HPDE6-E6E7 (cell line): ENCODE measurements at regions not wholly inside any gene's neighbourhood (a gene's known extent, or its start where the extent isn't known, plus 50 kb on each side); places are given as distances from the start of the nearest gene placed in this dataset.
"Not testable (repeated sequence)": the region's sequence is repeated elsewhere in the genome, so short reads cannot be mapped to it uniquely, and the experiment has no call there.

Experiments used
- DNase-seq: peaks from one replicate; pipeline ENCODE4 v3.0.0; 2011; ENCODE audit warnings: missing footprints; ENCODE audit errors: extremely low spot score

DNA sequence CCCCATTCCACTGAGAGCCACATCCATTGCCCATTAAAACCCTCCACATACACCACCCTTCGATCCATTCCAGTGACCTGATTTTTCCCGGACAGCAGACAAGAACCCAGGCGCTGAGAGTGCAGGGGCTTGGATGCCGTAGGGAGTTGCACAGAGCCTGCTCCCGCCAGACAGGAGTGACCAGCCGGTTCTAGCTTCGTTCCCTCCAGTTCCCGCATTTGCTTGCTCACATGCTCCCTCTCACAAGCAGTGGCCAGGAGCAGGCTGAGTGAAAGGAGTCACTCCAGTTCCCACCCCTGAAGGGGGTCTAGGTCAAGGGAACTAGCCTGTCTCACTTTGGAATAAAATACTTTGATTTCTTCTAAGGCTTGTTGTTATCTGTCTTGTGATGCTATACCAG lies 119.5 kb downstream of the SKIDA1 start:
- no peak for DNase-seq

DNA sequence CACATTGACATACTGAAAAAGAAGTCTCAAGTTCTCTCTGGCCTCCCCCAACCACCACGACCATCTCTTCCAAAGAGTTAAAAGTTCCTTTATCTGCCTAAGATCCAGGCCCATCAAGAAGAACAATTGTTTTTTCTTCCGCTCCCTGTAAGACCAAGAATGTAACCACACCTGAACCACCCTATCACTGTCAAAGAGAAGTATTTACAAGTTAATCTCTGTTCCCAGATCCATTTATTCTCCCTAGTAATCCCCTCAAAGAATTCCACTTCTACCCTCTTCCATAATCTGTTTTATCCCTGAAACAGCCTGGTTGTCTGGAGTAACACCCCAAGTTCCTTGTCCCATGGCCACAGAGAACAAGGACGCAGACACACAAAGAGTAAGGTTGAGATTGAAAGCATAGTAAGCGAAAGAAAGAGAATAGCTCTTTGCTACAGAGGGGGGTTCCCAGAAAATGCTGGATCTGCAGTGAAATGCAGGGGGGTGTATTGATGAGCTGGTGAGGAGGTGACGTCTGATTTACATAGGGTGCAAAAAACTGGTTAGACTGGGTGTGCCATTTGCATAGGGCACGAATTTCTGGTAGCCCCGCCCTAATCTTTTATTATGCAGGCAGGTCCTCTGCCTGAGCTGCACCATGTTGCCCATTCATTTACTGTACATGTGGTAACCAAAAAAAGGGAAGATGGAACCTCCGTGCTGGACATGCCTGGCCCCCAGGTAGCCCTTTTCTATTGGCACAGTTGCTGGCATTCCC lies 122.0 kb downstream of the SKIDA1 start:
- no peak for DNase-seq

DNA sequence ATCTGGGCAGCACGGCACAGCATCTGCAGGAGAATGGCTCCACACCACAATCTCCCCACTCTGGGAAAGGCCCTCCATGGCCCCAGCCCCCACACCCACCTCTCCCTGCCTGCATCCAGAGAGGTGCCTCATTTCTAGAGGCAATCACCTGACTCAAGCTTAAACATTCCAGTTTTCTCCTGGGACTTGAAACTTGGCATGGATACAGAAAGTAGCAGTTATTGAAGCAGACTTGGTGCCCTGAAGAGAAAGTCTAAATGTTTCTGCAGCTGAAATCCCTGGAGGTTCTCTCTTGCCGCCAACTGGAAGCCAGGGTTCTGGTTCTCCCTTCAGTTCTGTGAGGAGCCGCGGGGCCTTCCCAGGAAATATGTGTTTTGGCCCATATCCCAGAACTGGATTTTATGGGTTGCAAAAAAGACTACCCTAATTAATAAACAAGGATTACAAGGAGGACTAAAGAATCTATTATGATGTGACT lies 122.8 kb downstream of the SKIDA1 start:
- DNase-seq: no peak

DNA sequence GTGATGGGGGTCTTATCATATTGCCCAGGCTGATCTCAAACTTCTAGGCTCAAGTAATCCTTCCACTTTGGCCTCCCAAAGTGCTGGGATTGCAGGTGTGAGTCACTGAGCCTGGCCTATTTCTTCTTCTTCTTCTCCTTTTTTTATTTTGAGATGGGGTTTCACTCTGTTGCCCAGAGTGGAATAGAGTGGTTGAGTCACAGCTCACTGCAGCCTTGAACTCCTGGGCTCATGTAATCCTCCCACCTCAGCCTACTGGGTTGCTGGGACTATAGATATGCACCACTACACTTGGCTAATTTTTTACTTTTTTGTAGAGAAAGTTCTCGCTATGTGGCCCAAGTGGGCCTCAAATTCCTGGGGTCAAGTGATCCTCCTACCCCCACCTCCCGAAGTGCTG lies 124.3 kb downstream of the SKIDA1 start:
- DNase-seq: no peak

DNA sequence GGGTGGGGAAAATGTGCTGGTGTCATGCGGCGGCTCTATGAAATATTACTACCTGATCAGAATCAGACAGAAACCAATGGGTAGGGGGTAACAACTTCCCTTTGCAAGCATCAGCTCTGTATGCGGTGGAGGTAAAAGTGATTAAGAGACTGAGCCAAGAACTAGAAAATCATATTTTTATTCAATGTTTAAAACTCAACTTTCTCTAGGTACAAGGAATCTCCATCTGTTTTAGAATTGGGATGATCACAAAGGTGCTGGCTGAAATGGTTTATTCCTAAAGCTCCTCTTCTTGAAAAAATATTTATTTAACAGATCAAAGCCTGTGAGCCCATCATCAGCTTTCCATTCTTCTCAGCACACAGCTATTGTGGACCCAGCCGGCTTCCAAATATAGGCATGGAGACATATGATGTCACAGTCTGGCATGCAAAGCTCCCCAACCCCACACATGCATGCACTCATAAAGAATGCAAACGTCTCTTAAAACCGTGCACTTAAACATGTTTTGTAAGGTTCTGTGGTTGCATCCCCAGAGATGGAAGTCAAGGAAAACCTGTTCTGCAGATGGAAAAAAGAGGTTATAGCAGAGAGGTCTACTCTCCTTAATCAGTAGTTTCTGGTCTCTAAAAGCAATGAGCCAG lies 126.0 kb downstream of the SKIDA1 start:
- DNase-seq: peak; percentile 22

DNA sequence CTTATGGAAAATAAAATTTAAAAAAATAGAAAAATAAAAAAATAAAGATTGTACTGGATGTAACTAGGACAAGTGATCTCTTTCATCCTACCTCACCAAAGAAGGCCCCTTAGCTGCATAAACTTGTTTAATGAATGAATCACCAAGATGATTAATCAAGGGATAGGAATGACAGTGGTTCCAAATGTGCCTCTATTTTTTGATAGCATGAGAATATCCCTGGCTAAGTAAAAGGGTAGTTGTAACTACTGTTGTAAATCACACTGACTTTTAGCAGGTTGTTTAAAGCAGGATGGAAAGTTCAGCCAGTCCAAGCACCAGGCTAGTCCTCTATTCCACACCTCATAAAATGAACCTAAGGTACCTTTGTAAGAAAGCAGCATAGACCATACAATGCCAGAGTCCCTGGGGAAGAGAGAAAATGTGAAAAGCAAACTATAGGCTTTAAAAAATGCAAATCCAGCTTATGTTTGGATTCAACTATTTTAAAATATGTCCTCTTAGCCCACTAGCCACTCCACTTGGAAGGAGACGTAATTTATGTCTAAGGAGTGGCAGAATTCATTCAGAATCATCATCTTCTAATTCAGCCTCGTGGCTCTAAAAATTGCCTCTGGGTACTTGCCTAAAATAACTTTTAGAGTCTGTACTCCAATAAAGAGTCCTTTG lies 126.8 kb downstream of the SKIDA1 start:
- peak; percentile 26 for DNase-seq

DNA sequence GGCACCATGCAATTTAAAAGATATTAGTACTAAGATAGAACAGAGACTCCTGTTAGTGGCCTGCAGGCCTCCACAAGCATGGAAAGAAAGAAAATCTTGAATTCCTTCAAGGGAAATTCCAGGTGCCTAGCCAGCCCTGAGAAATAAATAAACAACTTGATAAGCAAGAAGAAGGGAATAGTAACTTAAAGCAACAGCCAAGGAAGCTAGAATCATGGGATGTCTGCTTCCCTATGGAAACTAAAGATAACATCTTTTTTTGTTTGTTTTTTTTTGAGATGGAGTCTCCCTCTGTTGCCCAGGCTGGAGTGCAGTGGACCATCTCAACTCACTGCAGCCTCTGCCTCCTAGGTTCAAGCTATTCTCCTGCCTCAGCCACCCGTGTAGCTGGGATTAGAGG lies 128.6 kb downstream of the SKIDA1 start:
- no peak for DNase-seq

DNA sequence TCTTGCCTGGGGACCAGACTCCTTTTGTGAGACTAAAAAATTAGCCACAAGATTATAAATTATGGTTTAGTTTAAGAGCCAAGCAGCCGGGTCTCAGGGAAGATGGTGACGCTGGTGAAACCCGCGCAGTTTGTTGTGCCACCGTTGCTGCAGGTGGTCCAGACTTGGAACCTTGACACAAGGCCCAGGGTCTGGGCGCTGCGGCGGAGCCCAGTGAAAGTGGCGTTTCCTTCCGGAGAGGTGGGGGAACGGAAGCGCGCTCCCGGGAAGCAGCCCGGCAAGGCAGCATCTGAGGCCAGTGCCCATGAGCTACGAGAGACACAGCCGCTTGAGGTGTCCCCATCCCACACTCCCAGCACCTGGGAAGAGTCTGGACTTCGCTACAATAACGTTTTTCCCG lies 131.6 kb downstream of the SKIDA1 start:
- DNase-seq: no peak

DNA sequence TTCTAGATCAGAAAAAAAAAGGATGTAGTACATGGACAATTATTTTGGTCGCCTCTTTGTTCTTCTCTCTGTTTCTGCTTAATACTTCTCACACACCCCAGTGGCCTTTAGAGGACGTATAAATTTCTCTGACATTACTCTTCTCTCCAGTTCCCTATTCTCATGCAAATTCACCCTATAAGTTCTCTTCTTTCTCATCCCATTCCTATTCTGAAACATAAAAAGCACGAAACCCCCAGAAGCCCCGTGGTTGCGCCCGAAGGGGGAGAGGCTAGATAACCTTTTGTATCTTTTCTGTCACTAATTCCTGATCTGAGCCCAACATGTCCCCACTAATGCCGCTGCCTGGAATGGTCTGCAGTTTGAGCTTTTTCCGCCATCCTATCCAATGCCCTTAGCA lies 136.9 kb downstream of the SKIDA1 start:
- DNase-seq: no peak

DNA sequence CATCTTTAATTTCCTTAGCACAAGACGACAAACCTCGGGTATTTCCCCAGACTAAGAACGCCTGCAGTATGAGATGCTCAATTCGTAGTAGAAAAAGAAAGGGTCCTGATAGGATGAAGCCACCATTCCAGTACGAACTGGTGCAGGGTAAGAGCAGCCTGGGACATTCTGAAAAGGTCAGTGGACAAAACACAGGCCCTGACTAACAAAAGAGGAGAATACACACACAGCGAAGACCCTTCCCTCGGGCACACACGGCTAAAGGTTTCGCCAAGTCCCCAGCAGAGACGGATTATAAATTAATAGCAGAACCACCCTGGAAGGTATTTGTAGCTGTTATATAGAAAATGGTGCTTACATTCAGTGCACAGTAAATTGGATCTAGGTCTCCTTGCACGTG lies 137.6 kb downstream of the SKIDA1 start:
- no peak for DNase-seq

DNA sequence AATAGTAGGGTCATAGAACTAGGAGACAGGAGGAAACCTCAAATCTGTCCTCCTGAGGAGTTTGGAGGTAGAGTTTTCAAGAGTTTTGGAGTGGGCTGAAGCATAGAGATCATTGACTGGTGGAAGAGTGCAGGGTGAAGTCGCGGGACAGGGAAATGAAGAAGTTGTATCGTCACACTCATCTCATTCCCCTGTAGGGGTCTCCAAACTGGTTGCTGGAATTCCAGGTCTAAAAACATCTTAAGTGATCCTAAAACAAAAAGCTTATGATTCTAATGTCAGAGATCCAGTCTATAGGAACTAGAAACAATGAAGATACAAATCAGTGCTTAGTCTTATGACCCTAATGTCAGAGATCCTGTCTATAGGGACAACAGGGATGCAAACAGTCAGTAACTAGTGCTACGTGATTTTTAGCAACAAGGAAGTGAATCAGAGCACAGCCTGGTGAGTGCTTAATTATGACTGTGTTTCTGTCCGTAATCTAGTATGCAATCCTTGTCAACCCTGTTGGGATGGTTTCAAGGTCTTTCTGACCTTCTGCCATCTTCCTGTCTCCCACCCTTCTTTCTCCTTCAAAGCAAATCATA lies 139.4 kb downstream of the SKIDA1 start:
- no peak for DNase-seq

DNA sequence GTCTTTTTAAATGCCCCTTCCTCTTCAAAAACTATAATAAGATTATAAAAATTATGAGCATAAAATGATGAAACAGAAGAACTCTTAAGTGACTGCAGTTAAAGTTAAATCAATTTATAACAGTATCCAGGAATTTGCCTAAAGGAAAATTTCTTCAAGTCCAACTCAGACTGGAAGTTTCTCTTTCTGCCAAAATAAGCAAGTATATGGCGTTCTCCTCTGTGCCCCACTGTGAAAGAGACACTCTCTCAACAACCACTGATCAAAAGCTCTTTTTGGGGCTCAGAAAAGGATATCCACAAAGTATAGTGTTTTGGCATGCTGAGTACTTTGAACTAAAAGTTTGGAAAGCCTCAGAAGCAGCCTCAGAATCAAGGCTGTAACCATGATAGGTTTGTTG lies 139.9 kb downstream of the SKIDA1 start:
- DNase-seq: no peak

DNA sequence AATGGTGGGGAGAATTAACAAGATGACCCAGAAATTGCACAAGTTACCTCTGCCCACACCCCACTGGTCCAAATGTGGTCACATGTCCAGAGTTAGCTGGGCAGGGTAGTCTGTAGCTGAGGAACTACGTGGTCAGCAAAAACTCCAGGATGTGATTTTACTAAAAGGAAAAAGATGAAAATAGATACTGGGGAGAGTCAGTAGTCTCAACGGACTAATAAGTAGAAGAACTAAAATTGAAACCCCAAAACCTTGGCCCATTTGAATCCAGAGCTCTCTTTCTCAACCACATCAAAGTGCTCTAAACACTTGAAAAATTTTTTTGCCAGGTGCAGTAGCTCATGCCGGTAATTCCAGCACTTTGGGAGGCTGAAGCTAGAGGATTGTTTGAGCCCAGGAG lies 146.3 kb downstream of the SKIDA1 start:
- DNase-seq: no peak

DNA sequence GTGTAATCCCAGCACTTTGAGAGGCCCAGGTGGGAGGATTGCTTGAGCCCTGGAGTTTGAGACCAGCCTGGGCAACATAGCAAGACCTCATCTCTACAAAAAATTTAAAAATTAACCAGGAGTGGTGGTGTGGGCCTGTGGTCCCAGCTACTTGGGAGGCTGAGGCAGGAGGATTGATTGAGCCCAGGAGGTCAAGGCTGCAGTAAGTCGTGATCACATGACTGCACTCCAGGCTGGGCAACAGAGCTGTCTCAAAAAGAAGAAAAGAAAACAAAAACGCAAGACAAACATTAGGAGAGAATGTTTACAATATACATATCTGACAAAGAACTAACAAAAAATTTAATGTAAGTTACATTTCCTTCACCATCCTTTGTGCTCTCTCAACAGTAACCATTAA lies 150.2 kb downstream of the SKIDA1 start:
- not testable (repeated sequence) for DNase-seq

DNA sequence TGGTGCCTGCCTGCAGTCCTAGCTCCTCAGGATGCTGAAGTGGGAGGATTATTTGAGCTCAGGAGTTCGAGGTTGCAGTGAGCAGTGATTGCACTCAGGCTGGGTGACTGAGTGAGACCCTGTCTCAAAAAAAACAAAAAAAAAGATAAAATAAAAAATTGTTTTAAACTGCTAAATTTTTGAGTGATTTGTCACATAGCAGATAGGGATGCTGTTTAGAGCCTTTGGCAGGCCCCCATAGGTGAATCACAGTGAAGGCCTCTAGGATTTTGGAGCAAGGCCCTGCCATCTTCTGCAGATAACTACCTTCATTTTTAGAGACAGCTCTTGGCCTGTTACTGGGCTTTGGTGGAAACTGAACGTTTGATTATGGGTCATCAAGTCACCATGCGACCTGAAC lies 151.6 kb downstream of the SKIDA1 start:
- not testable (repeated sequence) for DNase-seq

DNA sequence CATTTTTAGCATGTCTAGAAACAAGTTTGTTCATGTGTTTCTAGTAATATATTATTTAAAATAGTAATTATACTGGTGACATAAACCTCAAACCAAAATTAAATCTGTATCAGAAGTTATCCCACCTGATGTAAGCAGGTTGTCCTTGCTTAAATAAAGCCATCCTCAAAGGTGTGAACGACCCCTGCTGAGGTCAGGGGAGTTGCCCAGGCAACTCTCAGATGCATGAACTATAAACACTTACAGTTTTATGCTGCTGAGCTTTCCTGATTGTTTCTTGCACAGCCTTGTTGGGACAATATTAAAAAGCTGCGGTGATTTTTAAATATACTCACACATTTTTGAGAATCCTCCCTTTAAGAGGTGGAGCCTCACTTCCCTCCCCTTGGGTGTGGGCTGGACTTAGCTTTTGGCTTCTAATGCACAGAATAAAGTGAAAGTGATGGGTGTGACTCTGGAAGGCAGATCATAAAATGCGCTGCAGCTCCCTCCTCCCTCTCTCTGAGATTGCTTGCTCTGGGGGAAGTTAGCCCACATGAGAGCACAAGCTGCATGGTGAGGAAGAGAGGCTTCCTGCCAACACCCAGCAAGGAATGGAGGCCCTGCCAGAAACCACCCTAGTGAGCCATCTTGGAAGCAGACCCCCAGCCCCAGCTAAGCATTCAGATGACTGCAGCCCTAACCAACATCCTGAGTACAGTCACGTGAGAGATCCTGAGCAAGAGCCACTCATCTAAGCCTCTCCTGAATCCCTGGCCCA lies 152.7 kb downstream of the SKIDA1 start:
- DNase-seq: peak; percentile 21

DNA sequence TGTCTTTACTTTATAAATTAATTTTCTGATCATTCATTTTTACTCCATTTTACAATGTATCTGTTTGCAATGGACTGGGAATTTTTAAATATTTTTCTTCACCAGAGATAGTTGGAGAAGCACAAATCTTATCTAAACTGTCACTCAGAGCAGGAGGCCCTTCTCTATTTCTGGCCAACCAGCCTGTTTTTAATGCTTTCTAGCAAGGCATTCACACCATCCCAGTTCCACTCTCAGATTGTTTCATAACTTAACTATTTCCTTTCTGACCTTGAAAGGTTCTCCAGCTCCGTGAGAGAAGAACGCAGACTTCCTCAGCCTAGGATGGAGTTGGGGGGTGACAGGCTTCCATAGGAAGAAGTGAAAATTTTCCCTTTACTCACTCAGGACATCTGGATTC lies 155.8 kb downstream of the SKIDA1 start:
- DNase-seq: no peak

DNA sequence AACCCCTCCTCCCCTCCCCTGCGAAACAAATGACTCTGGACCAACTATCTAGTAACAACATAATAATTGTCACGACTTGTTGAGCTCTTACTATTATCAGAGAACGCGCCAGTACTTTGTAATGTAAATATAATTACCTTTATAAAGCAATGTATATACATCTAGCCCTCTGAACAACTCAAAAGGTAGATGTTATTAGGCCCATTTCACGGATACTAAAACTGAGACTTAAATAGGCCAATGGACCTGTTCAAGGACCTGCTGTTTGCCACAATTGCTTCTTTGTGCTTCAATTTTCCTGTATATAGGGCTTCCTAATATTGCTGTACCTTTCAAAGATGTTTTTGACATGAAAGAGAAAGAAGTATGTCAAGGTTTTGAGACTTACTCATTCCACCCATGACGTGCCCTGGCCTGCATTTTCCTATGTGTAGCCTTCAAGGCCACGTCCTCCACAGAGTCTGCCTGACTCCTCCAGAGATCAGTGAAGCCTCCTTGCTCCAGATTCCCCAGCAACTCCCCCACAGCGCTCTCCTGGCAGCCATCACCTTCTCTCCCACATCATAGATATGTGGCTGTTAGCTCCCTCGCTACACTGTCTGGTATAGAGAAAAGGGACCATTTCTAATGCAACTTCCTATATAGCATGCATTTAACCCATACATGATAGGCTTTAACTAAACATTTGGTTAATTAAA lies 156.6 kb downstream of the SKIDA1 start:
- peak; percentile 37 for DNase-seq

DNA sequence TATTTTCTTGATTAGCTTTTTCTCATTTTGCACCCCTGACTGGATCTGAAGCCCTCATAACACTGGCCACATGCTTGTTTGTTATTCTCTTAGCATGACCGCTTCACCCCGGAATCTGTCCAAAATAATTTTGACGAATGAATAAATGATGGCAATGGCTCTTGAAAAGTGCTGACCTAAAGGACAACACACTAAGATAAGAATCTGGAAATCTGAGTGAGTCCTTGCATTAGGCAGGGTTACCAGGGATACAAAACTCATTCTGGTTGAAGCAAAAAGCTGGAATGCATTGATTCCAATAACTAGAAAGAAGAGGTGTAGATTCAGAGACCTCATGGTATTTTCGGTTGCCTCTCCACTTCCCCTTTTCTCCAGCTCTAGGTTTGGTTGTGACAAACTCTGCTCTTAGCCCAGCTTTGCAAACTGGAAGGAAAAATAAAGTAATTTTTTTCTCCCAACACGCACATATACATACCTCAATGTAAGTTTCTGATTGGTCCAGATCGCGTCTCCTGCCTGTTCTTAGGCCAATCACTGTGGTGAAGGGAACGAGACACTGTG lies 157.4 kb downstream of the SKIDA1 start:
- no peak for DNase-seq

DNA sequence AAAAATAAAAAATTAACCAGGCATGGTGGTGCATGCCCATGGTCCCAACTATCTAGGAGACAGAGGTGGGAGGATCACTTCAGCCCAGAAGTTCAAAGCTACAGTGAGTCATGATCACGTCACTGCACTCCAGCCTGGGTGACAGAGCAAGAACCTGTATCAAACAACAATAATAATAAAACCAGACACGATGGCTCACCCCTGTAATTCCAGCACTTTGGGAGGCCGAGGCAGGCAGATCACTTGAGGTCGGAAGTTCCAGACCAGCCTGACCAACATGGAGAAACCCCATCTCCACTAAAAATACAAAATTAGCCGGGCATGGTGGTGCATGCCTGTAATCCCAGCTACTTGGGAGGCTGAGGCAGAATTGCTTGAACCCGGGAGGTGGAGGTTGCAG lies 159.4 kb downstream of the SKIDA1 start:
- not testable (repeated sequence) for DNase-seq
